ENCODE measurements at regions not wholly inside any gene's neighbourhood (a gene's known extent, or its start where the extent isn't known, plus 50 kb on each side); places are given as distances from the start of the nearest gene placed in this dataset.
A peak's percentile ranks its signal among the peaks of the same experiment; 100 is the strongest.

GRCh38 chr12:47297993-47298392 lies 218.2 kb upstream of the AMIGO2 start:
- peak overlapping the region; percentile 36 for H3K4me3 Mint-ChIP-seq
- peaks cover 60% of the 10 kb centered on the region for H3K4me1 Mint-ChIP-seq (ENCODE audit: low read depth)
- H3K36me3 ChIP-seq (ENCODE audit: insufficient read depth, low read length) = no peaks in the 10 kb centered on the region

DNA sequence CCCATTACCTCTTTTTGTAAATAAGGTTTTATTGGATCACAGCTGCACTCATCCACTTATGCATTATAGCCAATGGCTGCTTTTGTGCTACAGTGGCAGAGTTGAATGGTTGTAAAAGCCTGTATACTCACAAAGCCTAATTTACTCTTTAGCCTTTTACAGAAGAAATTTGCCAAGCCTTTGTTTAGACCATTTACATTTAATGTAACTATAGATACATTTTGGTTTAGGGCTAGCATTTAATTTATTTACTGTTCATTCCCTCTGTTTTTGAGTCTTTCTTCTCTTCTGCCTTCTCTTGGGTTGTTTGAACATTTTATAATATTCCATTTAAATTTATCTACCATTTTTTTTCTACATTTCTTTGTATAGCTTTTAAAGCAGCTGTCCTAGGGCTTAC lies 217.1 kb upstream of the AMIGO2 start:
- Mint-ChIP-seq H3K27me3 (no peaks in the 10 kb centered on the region), H3K4me1 (ENCODE audit: low read depth) (peaks cover 49% of the 10 kb centered on the region), H3K4me3 (no peak overlapping the region), H3K27ac (no peak overlapping the region), H3K36me3 (ENCODE audit: low read depth) (peaks cover 15% of the 10 kb centered on the region), H3K9me3 (peaks cover 4% of the 10 kb centered on the region)
- no peaks in the 10 kb centered on the region for H3K27me3 ChIP-seq (ENCODE audit: control insufficient read depth in 1 of 2, insufficient read depth in 2 of 2, low read length in 2 of 2)
- intact Hi-C loops (cut with DNase I, micrococcal nuclease) = no loop called here
- no peaks in the 10 kb centered on the region for H3K36me3 ChIP-seq (ENCODE audit: insufficient read depth, low read length)
- ATAC-seq (ENCODE audit: poor library complexity) (no peak), DNase-seq (no peak)
- ChIA-PET POLR2A (interaction anchor here (1.2 kb wide), 1 partner anchor 20 kb away, joined by 6 read pairs; no protein-coding TSS in a partner anchor), CTCF (interaction anchor here (1.4 kb wide), 1 partner anchor 168 kb away, joined by 3 read pairs; no protein-coding TSS in a partner anchor)
- H3K9me3 ChIP-seq (ENCODE audit: control insufficient read depth in 1 of 2, insufficient read depth in 1 of 2, low read length in 2 of 2) = peaks cover 0 to 6% of the 10 kb centered on the region in 2 experiments
- TF ChIP-seq, protein P1, sequence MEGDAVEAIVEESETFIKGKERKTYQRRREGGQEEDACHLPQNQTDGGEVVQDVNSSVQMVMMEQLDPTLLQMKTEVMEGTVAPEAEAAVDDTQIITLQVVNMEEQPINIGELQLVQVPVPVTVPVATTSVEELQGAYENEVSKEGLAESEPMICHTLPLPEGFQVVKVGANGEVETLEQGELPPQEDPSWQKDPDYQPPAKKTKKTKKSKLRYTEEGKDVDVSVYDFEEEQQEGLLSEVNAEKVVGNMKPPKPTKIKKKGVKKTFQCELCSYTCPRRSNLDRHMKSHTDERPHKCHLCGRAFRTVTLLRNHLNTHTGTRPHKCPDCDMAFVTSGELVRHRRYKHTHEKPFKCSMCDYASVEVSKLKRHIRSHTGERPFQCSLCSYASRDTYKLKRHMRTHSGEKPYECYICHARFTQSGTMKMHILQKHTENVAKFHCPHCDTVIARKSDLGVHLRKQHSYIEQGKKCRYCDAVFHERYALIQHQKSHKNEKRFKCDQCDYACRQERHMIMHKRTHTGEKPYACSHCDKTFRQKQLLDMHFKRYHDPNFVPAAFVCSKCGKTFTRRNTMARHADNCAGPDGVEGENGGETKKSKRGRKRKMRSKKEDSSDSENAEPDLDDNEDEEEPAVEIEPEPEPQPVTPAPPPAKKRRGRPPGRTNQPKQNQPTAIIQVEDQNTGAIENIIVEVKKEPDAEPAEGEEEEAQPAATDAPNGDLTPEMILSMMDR (IDR thresholded peaks at IDR 0.05) = no peak
- H3K27ac ChIP-seq (ENCODE audit: low read depth in 1 of 2, low read length in 2 of 2) = no peak overlapping the region
- peaks cover 18% of the 10 kb centered on the region for H3K4me1 ChIP-seq (ENCODE audit: insufficient read depth, low read length)
- no peak overlapping the region for H3K4me3 ChIP-seq (ENCODE audit: low read length)

More at GRCh38 chr12:47297993-47298392, 218.2 kb upstream of the AMIGO2 start:
- H3K27ac ChIP-seq (ENCODE audit: low read depth in 1 of 2, low read length in 2 of 2) = peak overlapping the region in 1 of 2 donors; percentile 17
- DNase-seq = peak in 1 of 14 experiments; percentile 60
- intact Hi-C loops (cut with DNase I, micrococcal nuclease) = no loop called here
- Mint-ChIP-seq H3K27ac (peak overlapping the region; percentile 77), H3K27me3 (no peaks in the 10 kb centered on the region), H3K36me3 (ENCODE audit: low read depth) (peaks cover 26% of the 10 kb centered on the region), H3K9me3 (peaks cover 4% of the 10 kb centered on the region)
- peak; percentile 63 for ATAC-seq (ENCODE audit: poor library complexity)
- no peak overlapping the region for H3K4me3 ChIP-seq (ENCODE audit: low read length)
- ChIA-PET CTCF (no interaction called here), POLR2A (interaction anchor here (0.8 kb wide), 1 partner anchor 82 kb away, joined by 3 read pairs; no protein-coding TSS in a partner anchor)
- H3K9me3 ChIP-seq (ENCODE audit: control insufficient read depth in 1 of 2, insufficient read depth in 1 of 2, low read length in 2 of 2) = peaks cover 0 to 6% of the 10 kb centered on the region in 2 experiments
- H3K4me1 ChIP-seq (ENCODE audit: insufficient read depth, low read length) = peaks cover 22% of the 10 kb centered on the region
- TF ChIP-seq, protein P1 (IDR thresholded peaks at IDR 0.05) = no peak
- no peaks in the 10 kb centered on the region for H3K27me3 ChIP-seq (ENCODE audit: control insufficient read depth in 1 of 2, insufficient read depth in 2 of 2, low read length in 2 of 2)

DNA sequence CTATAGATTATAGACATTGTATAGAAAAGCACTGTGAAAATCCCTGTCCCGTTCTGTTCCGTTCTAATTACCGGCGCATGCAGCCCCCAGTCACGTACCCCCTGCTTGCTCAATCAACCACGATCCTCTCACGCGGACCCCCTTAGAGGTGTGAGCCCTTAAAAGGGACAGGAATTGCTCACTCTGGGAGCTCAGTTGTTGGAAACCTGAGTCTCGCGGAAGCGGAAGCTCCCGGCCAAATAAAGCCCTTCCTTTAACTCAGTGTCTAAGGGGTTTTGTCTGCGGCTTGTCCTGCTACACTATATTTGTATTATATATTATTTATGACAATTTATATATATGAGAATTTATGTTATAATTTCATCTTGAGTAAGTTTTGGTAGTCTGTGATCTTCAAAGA lies 213.6 kb upstream of the AMIGO2 start:
- Mint-ChIP-seq H3K36me3 (ENCODE audit: low read depth) (no peaks in the 10 kb centered on the region), H3K4me1 (ENCODE audit: low read depth) (peaks cover 26% of the 10 kb centered on the region), H3K27me3 (no peaks in the 10 kb centered on the region), H3K9me3 (no peaks in the 10 kb centered on the region), H3K27ac (no peak overlapping the region), H3K4me3 (no peak overlapping the region)
- no peaks in the 10 kb centered on the region for H3K9me3 ChIP-seq (ENCODE audit: control insufficient read depth in 1 of 2, insufficient read depth in 1 of 2, low read length in 2 of 2)
- ATAC-seq (ENCODE audit: poor library complexity) (no peak), DNase-seq (no peak)
- CTCF ChIA-PET = no interaction called here
- TF ChIP-seq, protein P1 (IDR thresholded peaks at IDR 0.05) = no peak
- no peaks in the 10 kb centered on the region for H3K36me3 ChIP-seq (ENCODE audit: insufficient read depth, low read length)
- no peak overlapping the region for H3K4me3 ChIP-seq (ENCODE audit: low read length)
- no peak overlapping the region for H3K27ac ChIP-seq (ENCODE audit: low read depth in 1 of 2, low read length in 2 of 2)
- peaks cover 9% of the 10 kb centered on the region for H3K4me1 ChIP-seq (ENCODE audit: insufficient read depth, low read length)
- intact Hi-C loops (cut with DNase I, micrococcal nuclease) = no loop called here
- POLR2A ChIA-PET = no interaction called here
- H3K27me3 ChIP-seq (ENCODE audit: control insufficient read depth in 1 of 2, insufficient read depth in 2 of 2, low read length in 2 of 2) = no peaks in the 10 kb centered on the region
